Renal cortical epithelial cell (primary cell): ENCODE measurements at regions not wholly inside any gene's neighbourhood (a gene's known extent, or its start where the extent isn't known, plus 50 kb on each side); places are given as distances from the start of the nearest gene placed in this dataset.

Experiments used
- DNase-seq: peaks from one replicate; pipeline ENCODE4 v3.0.0-alpha.2; 2011; ENCODE audit warnings: low read depth

- no peak for DNase-seq
Measured at GRCh38 chrX:137483554-137483953, 82.4 kb upstream of the ZIC3 start.

DNA sequence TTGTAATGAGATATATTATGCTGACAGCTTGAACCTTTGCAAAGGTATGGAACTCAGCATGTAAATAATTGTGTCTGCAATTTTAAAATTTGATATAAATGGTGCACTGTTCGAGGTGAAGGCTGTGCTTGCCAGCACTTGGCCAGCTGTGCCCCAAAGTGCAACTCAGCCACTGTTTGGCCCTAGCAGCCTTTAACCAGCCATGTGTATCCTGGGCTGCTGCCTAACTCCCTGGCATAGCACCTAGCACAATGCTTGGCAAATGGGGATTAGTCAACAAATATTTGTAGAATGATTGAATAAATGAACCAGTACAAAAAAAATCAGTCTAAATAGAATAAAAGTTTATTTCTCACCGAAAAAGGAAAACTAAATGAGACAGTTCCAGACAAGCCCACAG, 83.8 kb upstream of the ZIC3 start:
- DNase-seq: no peak

- no peak for DNase-seq
Measured at GRCh38 chrX:137479386-137479785, 86.5 kb upstream of the ZIC3 start.

DNA sequence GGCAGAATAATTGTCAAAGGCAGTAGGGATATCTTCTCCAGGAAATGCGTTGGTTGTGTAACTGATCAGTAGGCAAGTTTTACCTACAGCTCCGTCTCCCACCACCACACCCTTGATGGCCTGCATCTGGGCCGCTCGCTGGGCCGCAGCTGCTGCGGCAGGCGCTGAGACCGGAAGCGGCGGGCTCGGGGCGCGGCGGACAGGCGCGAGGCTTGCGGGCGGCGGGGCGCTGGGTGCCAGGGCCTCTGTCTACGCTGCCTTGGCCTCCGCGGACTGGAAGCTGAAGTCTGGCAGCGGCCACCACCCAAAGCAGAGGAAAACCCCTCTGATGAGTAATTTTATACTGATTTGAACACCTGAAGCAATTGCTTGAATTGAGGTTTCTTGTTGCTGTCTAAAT, 124.2 kb upstream of the ZIC3 start:
- no peak for DNase-seq

DNA sequence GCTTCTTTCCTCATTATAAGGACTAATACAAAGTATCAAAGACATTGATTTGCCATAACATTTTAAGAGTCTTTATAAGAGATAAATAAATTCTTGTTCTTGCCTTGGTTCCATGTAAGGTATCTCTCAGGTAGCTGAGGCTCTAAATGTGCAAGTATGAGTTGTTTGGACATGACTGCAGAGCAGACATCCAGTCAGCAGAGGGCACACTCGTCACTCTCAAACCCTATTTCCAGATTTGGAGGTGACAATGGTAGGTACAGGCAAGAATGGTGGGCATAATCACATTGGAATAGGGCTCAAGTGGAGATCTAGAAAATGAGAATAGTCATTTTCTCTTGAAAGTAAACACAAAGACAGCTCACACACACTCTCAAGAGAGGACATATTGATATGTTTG, 133.3 kb upstream of the ZIC3 start:
- no peak for DNase-seq

DNA sequence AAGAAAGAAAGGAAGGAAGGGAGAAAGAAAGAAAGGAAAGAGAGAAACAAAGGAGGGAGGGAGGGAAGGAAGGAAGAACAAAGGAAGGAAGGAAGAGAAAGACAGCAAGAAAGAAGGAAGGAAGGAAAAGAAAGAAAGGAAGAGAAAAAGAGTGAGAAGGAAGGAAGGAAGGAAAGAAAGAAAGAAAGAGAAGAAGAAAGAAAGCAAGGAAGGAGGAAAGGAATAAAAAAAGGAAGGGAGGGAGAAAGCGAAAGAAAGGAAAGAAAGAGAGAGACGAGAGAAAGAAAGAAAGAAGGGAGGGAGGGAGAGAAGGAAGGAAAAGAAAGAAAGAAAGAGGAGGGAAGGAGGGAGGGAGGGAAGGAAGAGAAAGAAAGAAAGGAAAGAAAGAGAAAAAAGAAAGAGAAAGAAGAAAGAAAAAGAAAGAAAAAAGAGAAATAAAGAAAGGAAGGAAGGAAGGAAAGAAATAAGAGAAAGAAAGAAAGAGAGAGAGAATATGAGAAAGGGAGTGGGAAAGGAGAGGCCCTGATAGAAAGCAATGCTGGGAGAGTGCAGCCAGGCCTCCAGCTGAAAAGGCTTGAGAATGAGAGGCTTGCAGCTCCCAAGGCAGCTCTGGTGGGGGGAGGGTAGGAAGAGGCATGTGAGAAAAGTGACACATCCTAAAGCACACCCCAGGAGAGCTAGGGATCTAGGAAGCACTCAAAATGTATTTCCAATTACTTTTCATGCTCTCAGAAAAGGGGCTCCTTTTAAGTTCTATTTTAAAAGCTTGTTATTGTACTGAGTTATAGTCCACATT, 134.0 kb upstream of the ZIC3 start:
- DNase-seq: no peak

DNA sequence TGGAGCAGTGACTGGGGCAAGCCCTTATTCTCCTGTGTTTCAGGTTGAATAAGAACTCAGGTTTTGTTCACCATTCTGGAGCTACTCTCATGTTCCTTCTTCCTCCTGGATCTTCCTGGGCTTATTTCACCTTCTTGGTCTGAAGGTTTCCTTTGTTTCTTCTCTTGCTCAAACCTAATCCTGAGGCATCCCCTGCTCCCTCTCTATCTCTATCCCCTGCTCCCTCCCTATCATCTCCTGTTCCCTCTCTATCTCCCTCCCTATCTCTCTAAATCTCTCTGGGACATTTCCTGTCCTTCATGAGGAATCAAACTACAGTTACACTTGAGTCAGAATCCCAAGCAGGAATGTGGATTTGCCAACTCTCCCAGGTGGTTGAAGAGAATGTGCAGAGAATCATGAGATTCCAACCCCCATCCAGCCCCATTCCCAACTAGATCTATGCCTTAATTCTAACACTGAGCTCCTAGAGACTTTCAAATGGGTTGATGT, 134.9 kb upstream of the ZIC3 start:
- DNase-seq: no peak

GRCh38 chrX:137430301-137430700, 135.6 kb upstream of the ZIC3 start:
- DNase-seq: no peak

DNA sequence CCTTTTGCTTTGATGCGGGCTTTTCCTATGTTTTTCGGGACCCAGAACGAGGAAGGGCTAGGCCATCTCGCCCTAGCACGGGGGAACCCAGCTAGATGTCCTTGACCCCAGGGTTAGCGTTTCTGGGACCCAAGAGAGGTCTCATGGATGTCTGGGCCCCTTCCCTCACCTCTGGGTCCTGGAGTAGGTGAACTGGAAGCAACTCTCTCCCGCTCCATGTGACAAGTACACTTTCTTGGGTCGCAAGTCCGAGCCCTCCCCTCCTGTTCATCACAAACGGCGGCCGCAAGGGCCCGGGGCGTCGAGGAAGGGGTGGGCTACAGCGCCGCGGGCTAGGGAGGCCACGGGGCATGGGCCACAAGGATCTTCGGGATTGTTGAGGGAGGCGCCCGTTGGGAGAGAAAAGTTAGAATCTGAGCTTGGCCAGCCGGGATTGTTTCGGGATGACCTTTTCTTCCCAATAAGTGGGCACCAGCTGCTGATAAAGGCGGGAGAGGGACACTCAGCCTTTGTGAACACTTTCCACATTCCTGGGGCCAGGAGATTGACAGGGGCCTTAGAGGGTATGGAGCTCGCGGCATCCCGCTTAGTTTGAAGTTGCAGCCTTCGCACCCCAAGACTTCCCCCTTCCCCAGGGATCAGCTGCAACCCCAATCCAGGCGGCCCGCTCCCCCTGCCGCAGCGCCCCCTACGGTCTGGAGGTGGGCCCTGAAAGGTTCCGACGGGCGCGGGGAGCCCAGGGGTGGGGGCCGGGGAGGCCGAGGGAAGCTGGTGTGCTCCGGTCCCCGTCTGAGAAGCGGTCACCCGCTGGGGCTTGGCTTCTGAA, 136.9 kb upstream of the ZIC3 start:
- DNase-seq: no peak

DNA sequence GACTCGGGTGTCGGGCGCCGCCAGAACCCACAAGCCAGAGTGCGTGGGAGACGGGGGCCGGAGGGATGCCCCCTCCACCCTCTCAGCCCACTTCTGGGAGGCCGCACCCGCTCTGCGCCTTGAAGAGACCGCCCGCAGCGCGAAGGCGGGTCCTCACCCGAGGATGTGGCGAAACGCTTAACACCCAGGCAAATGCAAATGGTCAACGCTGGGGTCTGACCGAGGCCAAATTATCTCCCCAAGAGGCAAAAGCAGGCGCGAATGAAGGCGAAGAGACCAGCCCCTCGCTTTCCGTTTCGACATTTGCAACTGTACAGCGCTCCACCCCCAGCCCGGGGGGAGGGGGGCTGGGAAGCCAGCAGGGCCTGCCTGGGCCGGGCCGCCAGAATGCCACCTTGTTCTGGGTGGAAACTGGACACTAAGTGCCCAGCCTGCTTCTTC, 137.7 kb upstream of the ZIC3 start:
- no peak for DNase-seq

GRCh38 chrX:137427816-137428215, 138.1 kb upstream of the ZIC3 start:
- no peak for DNase-seq

GRCh38 chrX:137427426-137427778, 138.5 kb upstream of the ZIC3 start:
- no peak for DNase-seq

DNA sequence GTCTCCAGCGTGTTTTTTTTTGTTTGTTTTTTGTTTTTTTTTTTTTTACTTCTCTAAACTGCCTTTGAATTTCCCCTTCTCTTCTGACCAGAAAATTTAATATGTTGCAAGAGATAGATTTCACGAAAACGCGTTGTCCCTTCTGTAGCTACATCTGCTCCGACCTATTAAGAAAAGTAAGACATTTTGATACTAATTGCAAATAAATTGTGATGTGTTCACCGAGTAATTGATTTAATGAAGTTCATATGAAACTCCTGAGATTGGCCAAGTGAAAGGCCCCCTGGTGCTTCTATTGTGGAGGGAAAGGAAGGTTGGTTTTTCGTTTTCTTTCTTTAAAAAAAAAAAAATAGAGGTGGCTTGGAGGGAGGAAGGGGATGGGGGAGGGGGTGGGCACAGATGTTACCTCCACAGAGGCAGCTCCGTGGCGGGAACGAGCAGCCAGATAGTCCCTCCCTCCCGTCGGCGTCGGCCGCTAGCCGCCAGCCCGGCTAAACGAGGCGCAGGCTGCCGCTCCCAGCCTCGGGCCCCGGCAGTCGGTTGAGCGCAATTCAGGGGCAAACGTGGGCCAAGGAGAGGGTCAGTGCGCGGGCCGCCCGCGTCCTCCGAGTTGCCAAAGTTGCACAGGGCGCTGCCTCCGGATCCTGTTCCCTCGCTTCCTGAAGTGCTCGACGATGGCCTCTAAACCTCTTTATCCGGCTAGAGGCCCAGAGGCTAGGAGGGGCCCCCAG, 139.1 kb upstream of the ZIC3 start:
- no peak for DNase-seq

DNA sequence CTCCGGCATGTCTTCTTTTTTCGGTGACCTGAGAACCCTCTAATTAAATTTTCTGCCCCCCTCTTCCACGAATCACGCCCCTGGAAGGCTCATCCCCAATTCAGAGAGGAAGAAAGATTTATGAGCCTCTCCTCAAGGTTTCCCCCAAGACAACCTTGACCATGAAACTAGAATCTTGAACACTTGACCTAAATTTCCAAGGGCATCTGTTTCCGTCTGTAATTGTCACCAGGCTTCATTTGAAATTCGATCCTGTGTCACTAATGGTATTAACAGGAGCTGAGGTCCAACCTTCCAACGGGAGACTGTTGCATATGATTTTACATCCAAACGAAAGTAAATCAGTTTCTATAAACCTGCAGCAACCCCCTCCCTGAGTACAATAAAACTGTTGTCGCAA, 139.9 kb upstream of the ZIC3 start:
- no peak for DNase-seq

GRCh38 chrX:137425273-137425902, 140.5 kb upstream of the ZIC3 start:
- DNase-seq: no peak

DNA sequence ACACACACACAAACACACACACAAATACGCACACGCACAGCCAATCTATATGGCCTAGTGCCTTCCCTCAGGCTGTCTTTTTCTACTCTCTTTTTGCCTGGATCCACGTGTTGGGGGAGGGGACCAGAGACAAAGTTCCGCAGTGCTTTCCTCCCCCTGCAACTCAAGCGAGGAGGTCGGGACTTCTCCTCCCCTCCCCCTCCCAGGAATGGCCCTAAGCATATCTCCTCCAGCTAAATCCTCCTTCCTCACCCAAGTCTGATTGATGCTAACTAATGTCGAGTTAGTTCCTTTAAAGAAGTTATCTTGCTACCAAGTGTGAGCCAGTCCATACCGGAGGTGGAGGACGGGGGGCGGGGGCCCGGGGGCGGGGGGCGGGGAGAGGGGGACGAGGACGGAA, 141.2 kb upstream of the ZIC3 start:
- DNase-seq: no peak

DNA sequence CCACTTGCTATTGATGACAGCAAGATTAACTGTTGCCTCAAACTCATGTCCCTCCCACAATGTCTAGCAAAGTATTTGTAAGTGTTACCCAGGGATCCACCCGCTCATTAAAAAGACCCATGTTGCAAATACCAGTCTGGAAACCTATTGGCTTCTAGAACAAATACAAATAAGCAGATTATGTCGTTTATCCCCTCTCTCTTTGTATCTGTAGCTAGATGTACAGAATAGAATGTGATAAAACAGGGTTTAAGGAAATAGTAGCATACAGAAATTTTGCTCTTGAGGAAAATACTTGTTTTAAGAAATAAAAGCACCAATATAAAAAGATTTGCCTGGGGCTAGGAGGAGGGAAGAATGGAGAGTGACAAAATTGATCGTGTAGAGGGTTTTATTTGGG, 142.7 kb upstream of the ZIC3 start:
- DNase-seq: no peak

DNA sequence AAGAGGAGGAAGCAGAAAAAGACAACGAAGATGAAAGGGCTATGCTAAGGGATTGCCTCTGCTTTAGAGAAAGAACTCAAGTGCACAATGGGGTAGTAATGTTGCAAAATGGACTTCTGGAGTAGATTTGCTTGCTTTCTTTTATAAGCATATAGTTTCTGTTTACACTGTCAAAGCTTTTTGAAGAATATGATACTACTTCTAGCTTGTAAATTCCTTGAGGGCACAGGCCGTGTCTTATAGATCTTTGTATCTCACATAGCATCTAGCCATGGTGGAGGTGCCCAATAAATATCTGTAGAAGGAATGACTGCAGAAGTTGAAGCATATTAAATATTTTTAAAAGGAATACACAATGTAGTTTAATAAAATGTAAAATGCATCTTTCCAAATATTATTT, 147.8 kb upstream of the ZIC3 start:
- no peak for DNase-seq

- no peak for DNase-seq
Measured at GRCh38 chrX:137413190-137413589, 152.7 kb upstream of the ZIC3 start.

GRCh38 chrX:137405449-137406140, 160.3 kb upstream of the ZIC3 start:
- no peak for DNase-seq

- DNase-seq: no peak
Measured at GRCh38 chrX:137401092-137401491, 164.8 kb upstream of the ZIC3 start.
